Erythroblast (primary cell): ENCODE measurements at regions not wholly inside any gene's neighbourhood (a gene's known extent, or its start where the extent isn't known, plus 50 kb on each side); places are given as distances from the start of the nearest gene placed in this dataset.

Source experiments
- GATA1 ChIP-seq: IDR thresholded peaks from 2 replicates; pipeline ENCODE4 v1.6.1; 2011; ENCODE audit warnings: low read depth, mild to moderate bottlenecking, control low read depth, low read length, moderate library complexity
- POLR2A ChIP-seq: IDR thresholded peaks from 2 replicates; pipeline ENCODE4 v1.6.1; 2011; ENCODE audit warnings: mild to moderate bottlenecking, low read length

GRCh38 chr18:71001597-71001996, 712.8 kb downstream of the SOCS6 start:
- TF ChIP-seq POLR2A (no peak), GATA1 (no peak)
